ENCODE measurements at regions not wholly inside any gene's neighbourhood (a gene's known extent, or its start where the extent isn't known, plus 50 kb on each side); places are given as distances from the start of the nearest gene placed in this dataset.

DNA sequence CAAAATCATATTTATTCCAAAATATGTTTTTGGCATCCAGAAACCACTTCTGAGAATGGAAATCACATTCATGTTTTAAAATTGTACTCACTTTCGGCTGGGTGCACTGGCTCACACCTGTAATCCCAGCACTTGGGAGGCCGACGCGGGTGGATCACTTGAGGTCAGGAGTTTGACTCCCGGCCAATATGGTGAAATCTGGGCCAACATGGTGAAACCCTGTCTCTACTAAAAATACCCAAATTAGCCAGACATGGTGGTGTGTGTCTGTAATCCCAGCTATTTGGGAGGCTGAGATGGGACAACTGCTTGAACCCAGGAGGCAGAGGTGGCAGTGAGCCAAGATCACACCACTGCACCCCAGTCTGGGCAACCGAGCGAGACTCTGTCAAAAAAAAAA is 580.7 kb downstream of the MAFB start:
- no peak overlapping the region for H3K4me3 Mint-ChIP-seq
- no peaks in the 10 kb centered on the region for H3K27me3 Mint-ChIP-seq (ENCODE audit: insufficient read depth)
- H3K36me3 Mint-ChIP-seq (ENCODE audit: low read depth): 0 out of 2 replicates have a peak, but pooled peaks cover 4% of the 10 kb centered on the region
- DNase-seq: no peak
- H3K27ac Mint-ChIP-seq: no peak overlapping the region
- no peaks in the 10 kb centered on the region for H3K4me1 Mint-ChIP-seq (ENCODE audit: low read depth)
- TF ChIP-seq, protein P1, sequence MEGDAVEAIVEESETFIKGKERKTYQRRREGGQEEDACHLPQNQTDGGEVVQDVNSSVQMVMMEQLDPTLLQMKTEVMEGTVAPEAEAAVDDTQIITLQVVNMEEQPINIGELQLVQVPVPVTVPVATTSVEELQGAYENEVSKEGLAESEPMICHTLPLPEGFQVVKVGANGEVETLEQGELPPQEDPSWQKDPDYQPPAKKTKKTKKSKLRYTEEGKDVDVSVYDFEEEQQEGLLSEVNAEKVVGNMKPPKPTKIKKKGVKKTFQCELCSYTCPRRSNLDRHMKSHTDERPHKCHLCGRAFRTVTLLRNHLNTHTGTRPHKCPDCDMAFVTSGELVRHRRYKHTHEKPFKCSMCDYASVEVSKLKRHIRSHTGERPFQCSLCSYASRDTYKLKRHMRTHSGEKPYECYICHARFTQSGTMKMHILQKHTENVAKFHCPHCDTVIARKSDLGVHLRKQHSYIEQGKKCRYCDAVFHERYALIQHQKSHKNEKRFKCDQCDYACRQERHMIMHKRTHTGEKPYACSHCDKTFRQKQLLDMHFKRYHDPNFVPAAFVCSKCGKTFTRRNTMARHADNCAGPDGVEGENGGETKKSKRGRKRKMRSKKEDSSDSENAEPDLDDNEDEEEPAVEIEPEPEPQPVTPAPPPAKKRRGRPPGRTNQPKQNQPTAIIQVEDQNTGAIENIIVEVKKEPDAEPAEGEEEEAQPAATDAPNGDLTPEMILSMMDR (IDR thresholded peaks at IDR 0.05): no peak
- peaks cover 52% of the 10 kb centered on the region for H3K9me3 Mint-ChIP-seq

DNA sequence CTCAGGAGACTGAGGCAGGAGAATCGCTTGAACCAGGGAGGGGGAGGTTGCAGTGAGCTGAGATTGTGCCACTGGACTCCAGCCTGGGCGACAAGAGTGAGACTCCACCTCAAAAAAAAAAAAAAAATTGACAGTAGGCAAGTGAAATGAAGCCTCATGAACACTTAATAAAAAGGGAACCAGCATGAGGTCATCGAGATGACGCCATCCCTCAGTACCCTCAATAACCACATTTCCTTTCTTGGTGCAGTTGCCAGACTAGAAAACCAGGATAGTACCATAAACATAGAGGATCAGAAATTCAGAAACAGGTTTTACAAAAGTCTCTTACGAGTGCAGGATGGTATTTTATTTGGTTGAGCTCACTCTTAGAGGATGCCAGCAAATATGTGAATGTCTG is 584.1 kb downstream of the MAFB start:
- Mint-ChIP-seq H3K36me3 (ENCODE audit: low read depth) (0 out of 2 replicates have a peak, but pooled peaks cover 4% of the 10 kb centered on the region), H3K9me3 (peaks cover 53% of the 10 kb centered on the region), H3K4me1 (ENCODE audit: low read depth) (no peaks in the 10 kb centered on the region), H3K27ac (no peak overlapping the region), H3K27me3 (ENCODE audit: insufficient read depth) (no peaks in the 10 kb centered on the region), H3K4me3 (no peak overlapping the region)
- DNase-seq: no peak
- TF ChIP-seq, protein P1 (IDR thresholded peaks at IDR 0.05): no peak

DNA sequence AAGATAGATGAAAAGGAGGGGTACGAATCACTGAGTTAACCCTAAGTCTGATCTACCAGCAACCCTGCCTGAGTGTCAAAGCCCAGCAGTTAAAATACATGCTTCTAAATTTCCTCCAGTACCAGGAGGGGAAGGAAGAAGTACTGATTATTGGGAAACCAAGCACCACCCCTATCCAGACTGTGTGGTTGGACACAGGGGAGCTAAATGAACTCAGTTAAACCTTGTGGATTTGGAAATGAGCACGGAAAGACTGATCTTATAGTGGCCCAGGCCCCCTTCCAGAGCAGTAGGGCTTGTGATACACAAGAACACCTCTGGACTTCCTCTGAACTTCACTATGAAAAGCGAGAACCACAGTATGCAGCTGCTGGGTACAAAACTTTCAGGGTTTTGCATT is 585.6 kb downstream of the MAFB start:
- 0 out of 2 replicates have a peak, but pooled peaks cover 4% of the 10 kb centered on the region for H3K36me3 Mint-ChIP-seq (ENCODE audit: low read depth)
- no peaks in the 10 kb centered on the region for H3K4me1 Mint-ChIP-seq (ENCODE audit: low read depth)
- no peak overlapping the region for H3K4me3 Mint-ChIP-seq
- no peaks in the 10 kb centered on the region for H3K27me3 Mint-ChIP-seq (ENCODE audit: insufficient read depth)
- peaks cover 52% of the 10 kb centered on the region for H3K9me3 Mint-ChIP-seq
- TF ChIP-seq, protein P1 (IDR thresholded peaks at IDR 0.05): no peak
- no peak overlapping the region for H3K27ac Mint-ChIP-seq
- DNase-seq: no peak

DNA sequence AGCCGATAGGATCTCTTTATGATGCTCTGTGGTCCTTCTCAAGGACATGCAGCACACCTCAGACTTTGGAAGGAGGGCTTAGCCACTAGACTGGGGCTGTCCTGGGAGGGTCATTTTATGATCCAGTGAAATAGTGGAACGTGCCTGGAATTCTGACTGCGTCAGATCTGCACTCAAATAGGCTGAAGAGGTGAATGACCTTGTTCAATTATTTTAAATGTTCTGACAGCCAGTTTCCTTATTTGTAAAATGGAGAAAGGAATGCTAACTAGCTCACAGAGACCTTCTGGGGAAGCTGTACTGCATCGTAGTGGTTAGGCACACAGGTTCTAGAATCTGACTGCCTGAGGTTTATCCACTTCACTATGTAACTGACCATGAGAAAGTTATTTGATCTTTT is 587.5 kb downstream of the MAFB start:
- no peaks in the 10 kb centered on the region for H3K27me3 Mint-ChIP-seq (ENCODE audit: insufficient read depth)
- H3K4me1 Mint-ChIP-seq (ENCODE audit: low read depth): no peaks in the 10 kb centered on the region
- TF ChIP-seq, protein P1 (IDR thresholded peaks at IDR 0.05): no peak
- H3K9me3 Mint-ChIP-seq: peaks cover 36% of the 10 kb centered on the region
- H3K36me3 Mint-ChIP-seq (ENCODE audit: low read depth): 0 out of 2 replicates have a peak, but pooled peaks cover 4% of the 10 kb centered on the region
- no peak overlapping the region for H3K27ac Mint-ChIP-seq
- DNase-seq: no peak
- no peak overlapping the region for H3K4me3 Mint-ChIP-seq

DNA sequence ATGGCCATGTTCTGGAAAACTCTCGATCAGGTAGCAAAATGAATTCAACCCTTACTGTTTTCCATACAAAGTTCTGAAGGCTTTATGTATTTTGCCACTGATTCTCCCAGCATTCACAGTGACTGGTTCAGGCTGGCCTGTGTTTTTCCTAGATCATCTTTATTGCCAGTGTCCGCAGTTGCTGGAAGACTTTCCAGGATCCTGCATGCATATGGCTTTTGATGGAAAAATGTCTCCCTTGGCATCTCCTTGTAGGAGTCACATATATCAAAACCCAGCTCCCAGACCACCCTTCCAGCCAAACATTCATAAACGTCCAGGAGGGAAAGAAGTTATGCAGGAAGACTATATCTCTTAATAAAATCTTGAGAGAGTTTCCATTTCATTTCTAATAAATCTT is 588.8 kb downstream of the MAFB start:
- no peak for DNase-seq
- peaks cover 26% of the 10 kb centered on the region for H3K9me3 Mint-ChIP-seq
- H3K36me3 Mint-ChIP-seq (ENCODE audit: low read depth): no peaks in the 10 kb centered on the region
- TF ChIP-seq, protein P1 (IDR thresholded peaks at IDR 0.05): no peak
- H3K27ac Mint-ChIP-seq: no peak overlapping the region
- no peaks in the 10 kb centered on the region for H3K4me1 Mint-ChIP-seq (ENCODE audit: low read depth)
- no peak overlapping the region for H3K4me3 Mint-ChIP-seq
- H3K27me3 Mint-ChIP-seq (ENCODE audit: insufficient read depth): no peaks in the 10 kb centered on the region

DNA sequence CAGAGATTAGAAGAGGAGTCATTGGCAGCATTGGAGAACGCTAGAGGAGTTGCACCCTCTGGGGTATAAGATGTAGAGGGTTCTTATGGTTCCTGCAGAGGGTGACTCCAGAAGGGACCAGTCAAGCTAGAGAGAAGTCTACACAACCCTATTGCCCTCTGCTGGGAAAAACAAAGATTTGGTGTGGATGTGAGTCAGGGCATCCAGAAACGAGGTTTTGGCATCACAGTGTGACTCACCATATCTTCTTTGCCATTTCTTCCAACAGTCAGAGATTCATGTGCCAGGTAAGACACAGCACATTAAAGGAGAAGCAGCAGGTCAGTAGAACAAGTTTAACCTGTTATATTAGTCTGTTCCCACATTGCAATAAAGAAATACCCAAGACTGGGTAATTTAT is 598.8 kb downstream of the MAFB start:
- DNase-seq: no peak
- Mint-ChIP-seq H3K27me3 (ENCODE audit: insufficient read depth) (no peaks in the 10 kb centered on the region), H3K4me1 (ENCODE audit: low read depth) (no peaks in the 10 kb centered on the region), H3K27ac (no peak overlapping the region), H3K9me3 (peaks cover 50% of the 10 kb centered on the region), H3K4me3 (no peak overlapping the region), H3K36me3 (ENCODE audit: low read depth) (no peaks in the 10 kb centered on the region; the same call in 1 of the 2 replicates)
- TF ChIP-seq, protein P1 (IDR thresholded peaks at IDR 0.05): no peak
